GM23338 (cell line): ENCODE measurements at regions not wholly inside any gene's neighbourhood (a gene's known extent, or its start where the extent isn't known, plus 50 kb on each side); places are given as distances from the start of the nearest gene placed in this dataset.

Experiments
- ATAC-seq: fragments of 200-7000 bp; cut with Tn5 transposase; 3 replicates; pipeline ENCODE4 v1.9.1; 2020
- DNase-seq: peaks from one replicate; pipeline ENCODE4 v3.0.0-alpha.2; 2015; ENCODE audit warnings: low spot score
- H2AFZ ChIP-seq: fragments of 200-600 bp; sonication (generic); 2 replicates; pipeline ENCODE4 v1.8.0; 2016; ENCODE audit warnings: antibody characterized with exemption, mild to moderate bottlenecking, moderate library complexity
- H3F3A ChIP-seq: fragments of 200-600 bp; sonication (generic); replicated peaks from 2 replicates; pipeline ENCODE4 v1.8.0; 2017; ENCODE audit warnings: antibody characterized with exemption, mixed run types, low read depth
- H3K27ac ChIP-seq: fragments of 200-600 bp; sonication (generic); 2 replicates; pipeline ENCODE4 v1.6.1; 2016; ENCODE audit warnings: low read depth
- H3K27me3 ChIP-seq: fragments of 200-600 bp; sonication (generic); 2 replicates; pipeline ENCODE4 v1.8.0; 2016; ENCODE audit warnings: mild to moderate bottlenecking, mixed run types, moderate library complexity; ENCODE audit not compliant: insufficient read depth
- H3K36me3 ChIP-seq: fragments of 200-600 bp; sonication (generic); 2 replicates; pipeline ENCODE4 v1.8.0; 2016; ENCODE audit warnings: mild to moderate bottlenecking; ENCODE audit not compliant: insufficient read depth
- H3K4me1 ChIP-seq: fragments of 200-600 bp; sonication (generic); 2 replicates; pipeline ENCODE4 v1.8.0; 2016; ENCODE audit warnings: mild to moderate bottlenecking, moderate library complexity; ENCODE audit not compliant: insufficient read depth
- H3K4me2 ChIP-seq: fragments of 200-600 bp; sonication (generic); 2 replicates; pipeline ENCODE4 v1.7.1; 2017; ENCODE audit warnings: mixed run types
- H3K4me3 ChIP-seq: fragments of 200-600 bp; sonication (generic); 2 replicates; pipeline ENCODE4 v1.6.1; 2016; ENCODE audit warnings: mixed run types
- H3K79me2 ChIP-seq: fragments of 200-600 bp; sonication (generic); replicated peaks from 2 replicates; pipeline ENCODE4 v1.8.0; 2017; ENCODE audit warnings: mild to moderate bottlenecking; ENCODE audit not compliant: insufficient read depth
- H3K9me2 ChIP-seq: fragments of 200-600 bp; sonication (generic); 2 replicates; pipeline ENCODE4 v1.8.0; 2017; ENCODE audit not compliant: insufficient read depth
- H4K20me1 ChIP-seq: fragments of 200-600 bp; sonication (generic); replicated peaks from 2 replicates; pipeline ENCODE4 v1.8.0; 2017; ENCODE audit warnings: mild to moderate bottlenecking; ENCODE audit not compliant: insufficient read depth
- H3K27ac Mint-ChIP-seq: 2 replicates; pipeline ENCODE4 v1.8.0; 2020; ENCODE audit warnings: inconsistent platforms, mild to moderate bottlenecking, moderate library complexity, mixed read lengths
- H3K27me3 Mint-ChIP-seq: 3 replicates; pipeline ENCODE4 v1.8.0; 2022; ENCODE audit warnings: low read depth, mild to moderate bottlenecking, moderate library complexity, mixed read lengths, inconsistent platforms; ENCODE audit not compliant: insufficient read depth, poor library complexity
- H3K36me3 Mint-ChIP-seq: 3 replicates; pipeline ENCODE4 v1.8.0; 2021; ENCODE audit warnings: low read depth, mild to moderate bottlenecking, inconsistent platforms, moderate library complexity, mixed read lengths
- H3K4me1 Mint-ChIP-seq: 3 replicates; pipeline ENCODE4 v1.8.0; 2020; ENCODE audit warnings: mild to moderate bottlenecking, inconsistent platforms, mixed read lengths
- H3K4me3 Mint-ChIP-seq: 3 replicates; pipeline ENCODE4 v1.8.0; 2021; ENCODE audit warnings: moderate library complexity, mild to moderate bottlenecking, inconsistent platforms, mixed read lengths
- H3K9me3 Mint-ChIP-seq: 3 replicates; pipeline ENCODE4 v1.8.0; 2020; ENCODE audit warnings: moderate library complexity, mild to moderate bottlenecking, inconsistent platforms, mixed read lengths
- CREB1 ChIP-seq: fragments of 250-450 bp; sonication (Bioruptor Pico); IDR thresholded peaks from 2 replicates; pipeline ENCODE4 v1.5.0; 2020; ENCODE audit warnings: low read depth, mild to moderate bottlenecking, moderate library complexity
- JUNB ChIP-seq: IDR thresholded peaks from one replicate; pipeline ENCODE4 v1.6.1; 2016; ENCODE audit warnings: antibody characterized with exemption; ENCODE audit not compliant: unreplicated experiment
- POLR2AphosphoS5 ChIP-seq: IDR thresholded peaks from 2 replicates; pipeline ENCODE4 v1.6.1; 2016; ENCODE audit warnings: antibody characterized with exemption, low read depth
- STAT1 ChIP-seq: IDR thresholded peaks from one replicate; pipeline ENCODE4 v1.6.1; 2016; ENCODE audit warnings: antibody characterized with exemption; ENCODE audit not compliant: unreplicated experiment
- ZNF114 ChIP-seq: fragments of 250-450 bp; sonication (Bioruptor Pico); IDR thresholded peaks from 2 replicates; pipeline ENCODE4 v1.5.0; 2020; ENCODE audit warnings: mild to moderate bottlenecking, moderate library complexity
- ZNF331 ChIP-seq: fragments of 250-450 bp; sonication (Bioruptor Pico); IDR thresholded peaks from 2 replicates; pipeline ENCODE4 v1.5.0; 2020; ENCODE audit warnings: low read depth, mild to moderate bottlenecking, moderate library complexity
- TF ChIP-seq, protein P1 (sequence below): IDR thresholded peaks from 2 replicates; pipeline ENCODE4 v1.6.1; 2016; ENCODE audit warnings: antibody characterized with exemption
- TF ChIP-seq, protein P2 (sequence below): IDR thresholded peaks from one replicate; pipeline ENCODE4 v1.6.1; 2018; ENCODE audit warnings: antibody characterized with exemption; ENCODE audit not compliant: unreplicated experiment
- TF ChIP-seq, protein P3 (sequence below): fragments of 250-450 bp; sonication (Bioruptor Pico); IDR thresholded peaks from 2 replicates; pipeline ENCODE4 v1.5.0; 2020; ENCODE audit warnings: mild to moderate bottlenecking, moderate library complexity

DNA sequence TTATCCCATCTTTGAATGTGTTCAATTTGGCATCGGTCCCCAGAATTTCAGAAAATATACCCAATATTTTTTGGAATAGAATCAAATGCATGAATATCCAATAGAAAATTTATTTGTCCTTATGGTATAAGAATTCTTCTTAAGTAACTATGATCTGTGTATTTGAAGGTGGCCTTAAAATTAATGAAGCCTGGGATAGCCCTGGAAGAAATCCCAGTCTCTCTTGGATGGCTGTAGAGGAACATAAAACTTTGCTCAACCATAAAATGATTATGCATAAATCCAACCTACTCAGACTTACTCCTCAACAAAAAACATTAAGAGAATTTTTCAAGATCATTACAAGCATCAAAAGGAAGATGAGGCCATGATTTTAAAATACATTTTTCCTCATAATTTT lies 269.4 kb upstream of the SMIM31 start:
- Histone ChIP-seq H3K4me2 (no peak overlapping the region), H3K27me3 (no peaks in the 10 kb centered on the region), H3F3A (no peaks in the 10 kb centered on the region), H4K20me1 (no peaks in the 10 kb centered on the region), H3K9me2 (no peaks in the 10 kb centered on the region), H3K27ac (no peak overlapping the region), H3K4me1 (no peaks in the 10 kb centered on the region), H3K4me3 (no peak overlapping the region), H2AFZ (no peak overlapping the region), H3K79me2 (no peaks in the 10 kb centered on the region), H3K36me3 (no peaks in the 10 kb centered on the region)
- ATAC-seq (no peak), DNase-seq (no peak)
- H3K4me1 Mint-ChIP-seq, result peaks cover 5% of the 10 kb centered on the region; the same call in 2 of the 3 replicates
- no peaks in the 10 kb centered on the region for H3K36me3 Mint-ChIP-seq
- no peaks in the 10 kb centered on the region for H3K9me3 Mint-ChIP-seq
- no peak overlapping the region for H3K4me3 Mint-ChIP-seq
- H3K27me3 Mint-ChIP-seq, result no peaks in the 10 kb centered on the region
- no peak for TF ChIP-seq POLR2AphosphoS5
- TF ChIP-seq ZNF331, result no peak
- TF ChIP-seq, protein P1, sequence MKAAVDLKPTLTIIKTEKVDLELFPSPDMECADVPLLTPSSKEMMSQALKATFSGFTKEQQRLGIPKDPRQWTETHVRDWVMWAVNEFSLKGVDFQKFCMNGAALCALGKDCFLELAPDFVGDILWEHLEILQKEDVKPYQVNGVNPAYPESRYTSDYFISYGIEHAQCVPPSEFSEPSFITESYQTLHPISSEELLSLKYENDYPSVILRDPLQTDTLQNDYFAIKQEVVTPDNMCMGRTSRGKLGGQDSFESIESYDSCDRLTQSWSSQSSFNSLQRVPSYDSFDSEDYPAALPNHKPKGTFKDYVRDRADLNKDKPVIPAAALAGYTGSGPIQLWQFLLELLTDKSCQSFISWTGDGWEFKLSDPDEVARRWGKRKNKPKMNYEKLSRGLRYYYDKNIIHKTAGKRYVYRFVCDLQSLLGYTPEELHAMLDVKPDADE, result no peak
- TF ChIP-seq CREB1, result no peak
- TF ChIP-seq, protein P2, sequence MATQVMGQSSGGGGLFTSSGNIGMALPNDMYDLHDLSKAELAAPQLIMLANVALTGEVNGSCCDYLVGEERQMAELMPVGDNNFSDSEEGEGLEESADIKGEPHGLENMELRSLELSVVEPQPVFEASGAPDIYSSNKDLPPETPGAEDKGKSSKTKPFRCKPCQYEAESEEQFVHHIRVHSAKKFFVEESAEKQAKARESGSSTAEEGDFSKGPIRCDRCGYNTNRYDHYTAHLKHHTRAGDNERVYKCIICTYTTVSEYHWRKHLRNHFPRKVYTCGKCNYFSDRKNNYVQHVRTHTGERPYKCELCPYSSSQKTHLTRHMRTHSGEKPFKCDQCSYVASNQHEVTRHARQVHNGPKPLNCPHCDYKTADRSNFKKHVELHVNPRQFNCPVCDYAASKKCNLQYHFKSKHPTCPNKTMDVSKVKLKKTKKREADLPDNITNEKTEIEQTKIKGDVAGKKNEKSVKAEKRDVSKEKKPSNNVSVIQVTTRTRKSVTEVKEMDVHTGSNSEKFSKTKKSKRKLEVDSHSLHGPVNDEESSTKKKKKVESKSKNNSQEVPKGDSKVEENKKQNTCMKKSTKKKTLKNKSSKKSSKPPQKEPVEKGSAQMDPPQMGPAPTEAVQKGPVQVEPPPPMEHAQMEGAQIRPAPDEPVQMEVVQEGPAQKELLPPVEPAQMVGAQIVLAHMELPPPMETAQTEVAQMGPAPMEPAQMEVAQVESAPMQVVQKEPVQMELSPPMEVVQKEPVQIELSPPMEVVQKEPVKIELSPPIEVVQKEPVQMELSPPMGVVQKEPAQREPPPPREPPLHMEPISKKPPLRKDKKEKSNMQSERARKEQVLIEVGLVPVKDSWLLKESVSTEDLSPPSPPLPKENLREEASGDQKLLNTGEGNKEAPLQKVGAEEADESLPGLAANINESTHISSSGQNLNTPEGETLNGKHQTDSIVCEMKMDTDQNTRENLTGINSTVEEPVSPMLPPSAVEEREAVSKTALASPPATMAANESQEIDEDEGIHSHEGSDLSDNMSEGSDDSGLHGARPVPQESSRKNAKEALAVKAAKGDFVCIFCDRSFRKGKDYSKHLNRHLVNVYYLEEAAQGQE, result no peak
- TF ChIP-seq STAT1, result no peak
- TF ChIP-seq JUNB, result no peak
- TF ChIP-seq, protein P3, sequence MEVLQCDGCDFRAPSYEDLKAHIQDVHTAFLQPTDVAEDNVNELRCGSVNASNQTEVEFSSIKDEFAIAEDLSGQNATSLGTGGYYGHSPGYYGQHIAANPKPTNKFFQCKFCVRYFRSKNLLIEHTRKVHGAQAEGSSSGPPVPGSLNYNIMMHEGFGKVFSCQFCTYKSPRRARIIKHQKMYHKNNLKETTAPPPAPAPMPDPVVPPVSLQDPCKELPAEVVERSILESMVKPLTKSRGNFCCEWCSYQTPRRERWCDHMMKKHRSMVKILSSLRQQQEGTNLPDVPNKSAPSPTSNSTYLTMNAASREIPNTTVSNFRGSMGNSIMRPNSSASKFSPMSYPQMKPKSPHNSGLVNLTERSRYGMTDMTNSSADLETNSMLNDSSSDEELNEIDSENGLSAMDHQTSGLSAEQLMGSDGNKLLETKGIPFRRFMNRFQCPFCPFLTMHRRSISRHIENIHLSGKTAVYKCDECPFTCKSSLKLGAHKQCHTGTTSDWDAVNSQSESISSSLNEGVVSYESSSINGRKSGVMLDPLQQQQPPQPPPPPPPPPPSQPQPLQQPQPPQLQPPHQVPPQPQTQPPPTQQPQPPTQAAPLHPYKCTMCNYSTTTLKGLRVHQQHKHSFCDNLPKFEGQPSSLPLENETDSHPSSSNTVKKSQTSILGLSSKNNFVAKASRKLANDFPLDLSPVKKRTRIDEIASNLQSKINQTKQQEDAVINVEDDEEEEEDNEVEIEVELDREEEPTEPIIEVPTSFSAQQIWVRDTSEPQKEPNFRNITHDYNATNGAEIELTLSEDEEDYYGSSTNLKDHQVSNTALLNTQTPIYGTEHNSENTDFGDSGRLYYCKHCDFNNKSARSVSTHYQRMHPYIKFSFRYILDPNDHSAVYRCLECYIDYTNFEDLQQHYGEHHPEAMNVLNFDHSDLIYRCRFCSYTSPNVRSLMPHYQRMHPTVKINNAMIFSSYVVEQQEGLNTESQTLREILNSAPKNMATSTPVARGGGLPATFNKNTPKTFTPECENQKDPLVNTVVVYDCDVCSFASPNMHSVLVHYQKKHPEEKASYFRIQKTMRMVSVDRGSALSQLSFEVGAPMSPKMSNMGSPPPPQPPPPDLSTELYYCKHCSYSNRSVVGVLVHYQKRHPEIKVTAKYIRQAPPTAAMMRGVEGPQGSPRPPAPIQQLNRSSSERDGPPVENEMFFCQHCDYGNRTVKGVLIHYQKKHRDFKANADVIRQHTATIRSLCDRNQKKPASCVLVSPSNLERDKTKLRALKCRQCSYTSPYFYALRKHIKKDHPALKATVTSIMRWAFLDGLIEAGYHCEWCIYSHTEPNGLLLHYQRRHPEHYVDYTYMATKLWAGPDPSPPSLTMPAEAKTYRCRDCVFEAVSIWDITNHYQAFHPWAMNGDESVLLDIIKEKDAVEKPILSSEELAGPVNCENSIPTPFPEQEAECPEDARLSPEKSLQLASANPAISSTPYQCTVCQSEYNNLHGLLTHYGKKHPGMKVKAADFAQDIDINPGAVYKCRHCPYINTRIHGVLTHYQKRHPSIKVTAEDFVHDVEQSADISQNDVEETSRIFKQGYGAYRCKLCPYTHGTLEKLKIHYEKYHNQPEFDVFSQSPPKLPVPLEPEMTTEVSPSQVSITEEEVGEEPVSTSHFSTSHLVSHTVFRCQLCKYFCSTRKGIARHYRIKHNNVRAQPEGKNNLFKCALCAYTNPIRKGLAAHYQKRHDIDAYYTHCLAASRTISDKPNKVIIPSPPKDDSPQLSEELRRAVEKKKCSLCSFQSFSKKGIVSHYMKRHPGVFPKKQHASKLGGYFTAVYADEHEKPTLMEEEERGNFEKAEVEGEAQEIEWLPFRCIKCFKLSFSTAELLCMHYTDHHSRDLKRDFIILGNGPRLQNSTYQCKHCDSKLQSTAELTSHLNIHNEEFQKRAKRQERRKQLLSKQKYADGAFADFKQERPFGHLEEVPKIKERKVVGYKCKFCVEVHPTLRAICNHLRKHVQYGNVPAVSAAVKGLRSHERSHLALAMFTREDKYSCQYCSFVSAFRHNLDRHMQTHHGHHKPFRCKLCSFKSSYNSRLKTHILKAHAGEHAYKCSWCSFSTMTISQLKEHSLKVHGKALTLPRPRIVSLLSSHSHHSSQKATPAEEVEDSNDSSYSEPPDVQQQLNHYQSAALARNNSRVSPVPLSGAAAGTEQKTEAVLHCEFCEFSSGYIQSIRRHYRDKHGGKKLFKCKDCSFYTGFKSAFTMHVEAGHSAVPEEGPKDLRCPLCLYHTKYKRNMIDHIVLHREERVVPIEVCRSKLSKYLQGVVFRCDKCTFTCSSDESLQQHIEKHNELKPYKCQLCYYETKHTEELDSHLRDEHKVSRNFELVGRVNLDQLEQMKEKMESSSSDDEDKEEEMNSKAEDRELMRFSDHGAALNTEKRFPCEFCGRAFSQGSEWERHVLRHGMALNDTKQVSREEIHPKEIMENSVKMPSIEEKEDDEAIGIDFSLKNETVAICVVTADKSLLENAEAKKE, result no peak
- no peak for TF ChIP-seq ZNF114 (CRISPR knock-in tag)
- H3K27ac Mint-ChIP-seq, result no peak overlapping the region
